ENCODE measurements at regions not wholly inside any gene's neighbourhood (a gene's known extent, or its start where the extent isn't known, plus 50 kb on each side); places are given as distances from the start of the nearest gene placed in this dataset.

DNA sequence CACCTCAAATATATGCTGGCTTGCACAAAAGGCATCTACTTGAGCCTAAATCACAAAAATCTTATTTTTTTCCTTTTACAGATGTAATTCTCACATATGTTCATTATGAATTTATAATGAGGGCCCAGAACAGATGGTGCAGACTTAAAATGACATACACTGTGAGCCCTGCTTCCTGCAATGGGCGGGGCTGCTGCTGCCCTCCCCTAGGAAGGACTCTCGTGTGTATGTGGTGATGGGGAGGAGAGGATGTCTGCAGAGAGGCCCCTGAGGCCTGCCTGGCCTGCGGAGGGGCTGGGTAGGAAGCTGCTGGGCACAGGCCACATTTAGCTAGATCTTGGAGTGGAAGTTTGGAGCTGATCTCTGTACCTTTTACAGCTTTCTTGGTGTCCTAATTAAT lies 233.4 kb upstream of the KIRREL3 start:
- no peak for DNase-seq (ENCODE audit: low spot score in 2 of 2)
- no peak for FAIRE-seq

DNA sequence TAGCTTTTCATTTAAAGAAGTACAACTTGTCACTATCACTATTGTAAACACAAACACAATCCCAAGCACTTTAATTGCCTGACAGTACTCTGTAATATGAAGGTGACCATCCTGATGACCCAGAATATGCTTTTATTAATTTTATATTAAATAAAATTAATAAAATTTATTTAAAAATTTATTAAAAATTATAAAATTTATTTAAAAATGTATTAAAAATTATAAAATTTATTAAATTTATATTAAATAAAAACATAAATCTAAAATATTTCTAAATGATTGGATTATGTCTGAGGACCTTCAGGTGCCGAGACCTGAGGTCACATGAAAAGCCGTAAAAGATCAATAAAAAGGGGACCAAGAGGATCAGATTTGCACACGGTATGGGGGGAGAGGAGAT lies 229.8 kb upstream of the KIRREL3 start:
- FAIRE-seq (peak; percentile 72), DNase-seq (ENCODE audit: low spot score in 2 of 2) (no peak)

DNA sequence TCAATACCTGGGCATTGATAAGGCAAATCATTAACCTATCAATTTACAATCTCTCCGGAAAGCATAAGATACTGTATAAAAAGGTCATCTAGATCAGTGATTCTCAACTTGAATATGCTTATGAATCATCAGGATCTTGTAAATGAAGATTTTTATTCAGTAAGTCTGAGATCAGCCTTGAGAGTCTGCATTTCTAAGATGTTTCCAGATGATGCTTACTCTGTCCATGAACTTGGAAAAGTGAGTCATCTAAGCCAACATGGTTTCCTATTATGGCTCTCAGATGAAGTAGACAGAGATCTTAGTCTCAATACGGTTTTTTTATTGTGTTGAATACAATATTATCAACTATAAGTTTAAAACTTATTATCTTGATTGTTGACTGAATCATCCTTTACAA lies 226.4 kb upstream of the KIRREL3 start:
- DNase-seq (ENCODE audit: low spot score in 2 of 2): no peak
- FAIRE-seq: no peak

DNA sequence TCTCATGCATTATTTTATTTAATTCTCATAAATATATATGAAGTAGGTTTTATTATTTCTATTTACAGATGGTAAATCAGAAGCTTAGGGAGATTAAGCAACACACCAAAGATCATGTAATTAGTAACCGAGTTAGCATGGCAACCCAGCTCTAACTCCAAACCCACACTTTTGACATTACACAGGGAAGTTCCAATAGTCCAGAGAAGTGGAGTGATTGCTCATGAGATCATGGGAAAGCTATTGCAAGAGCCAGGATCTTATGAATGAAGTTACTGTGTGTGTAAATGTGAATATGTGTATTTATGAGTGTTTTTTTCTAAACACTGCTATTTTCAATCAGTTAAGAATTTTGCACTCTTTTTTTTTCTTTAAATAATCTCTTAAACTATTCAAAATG lies 225.8 kb upstream of the KIRREL3 start:
- FAIRE-seq: no peak

DNA sequence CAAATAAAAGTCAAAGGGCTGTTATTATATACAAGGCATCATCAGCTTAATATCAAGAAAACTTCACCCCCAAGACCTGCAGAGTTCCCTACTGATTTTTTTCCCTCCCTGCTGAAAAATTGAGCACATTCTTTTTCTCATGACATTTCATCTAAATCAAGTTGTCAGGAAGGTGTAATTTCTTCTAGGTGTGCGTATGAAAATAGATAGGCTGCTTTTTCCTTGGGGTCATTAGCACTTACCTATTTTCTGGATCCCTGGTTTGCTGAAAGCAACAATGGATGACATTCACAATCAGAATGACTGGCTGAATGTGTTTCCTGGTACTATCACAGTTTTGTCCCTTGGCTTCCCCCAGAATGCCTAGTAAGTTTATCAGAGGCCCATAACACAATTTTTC lies 225.0 kb upstream of the KIRREL3 start:
- FAIRE-seq (no peak), DNase-seq (ENCODE audit: low spot score in 2 of 2) (no peak)

More for the DNA sequence above, 225.8 kb upstream of the KIRREL3 start:
- DNase-seq (ENCODE audit: low spot score in 2 of 2): no peak

DNA sequence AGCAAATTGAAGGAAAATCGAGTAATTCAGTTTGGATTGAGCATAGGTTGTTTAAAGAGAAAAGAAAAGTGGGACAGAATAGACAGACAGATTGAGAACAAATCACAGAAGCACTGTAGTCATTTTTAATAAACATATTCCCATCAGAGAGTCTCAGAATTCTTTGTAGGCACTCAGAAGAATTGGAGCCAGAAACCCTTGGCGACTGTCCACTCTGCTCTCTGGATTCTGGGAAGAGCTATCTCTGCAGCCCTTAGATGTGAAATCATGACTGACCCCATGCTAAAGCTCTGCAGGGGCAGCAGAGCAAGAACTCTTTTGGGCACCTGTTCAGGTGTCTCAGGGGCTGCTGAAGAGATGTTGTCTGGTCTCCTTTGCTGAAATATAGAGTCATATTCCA lies 223.7 kb upstream of the KIRREL3 start:
- DNase-seq (ENCODE audit: low spot score in 2 of 2) (no peak), FAIRE-seq (no peak)

DNA sequence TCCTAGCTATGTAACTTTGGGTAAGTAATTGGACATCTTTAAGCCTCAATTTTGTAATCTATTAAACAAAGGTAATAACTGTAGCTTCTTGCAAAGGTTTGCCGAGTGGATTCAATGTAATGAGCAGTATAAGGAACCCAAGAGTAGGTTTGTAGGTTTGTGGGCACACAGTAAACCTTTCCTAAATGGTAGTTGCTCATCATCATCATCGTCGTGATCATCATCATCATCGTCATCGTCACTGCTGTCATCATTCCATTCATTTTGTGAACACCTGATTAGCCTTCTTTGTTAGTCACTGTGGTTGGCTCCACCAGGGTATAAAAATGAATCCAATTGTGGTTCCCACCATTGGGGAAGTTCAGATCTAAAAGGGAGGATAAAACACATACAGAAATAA lies 223.1 kb upstream of the KIRREL3 start:
- no peak for FAIRE-seq

DNA sequence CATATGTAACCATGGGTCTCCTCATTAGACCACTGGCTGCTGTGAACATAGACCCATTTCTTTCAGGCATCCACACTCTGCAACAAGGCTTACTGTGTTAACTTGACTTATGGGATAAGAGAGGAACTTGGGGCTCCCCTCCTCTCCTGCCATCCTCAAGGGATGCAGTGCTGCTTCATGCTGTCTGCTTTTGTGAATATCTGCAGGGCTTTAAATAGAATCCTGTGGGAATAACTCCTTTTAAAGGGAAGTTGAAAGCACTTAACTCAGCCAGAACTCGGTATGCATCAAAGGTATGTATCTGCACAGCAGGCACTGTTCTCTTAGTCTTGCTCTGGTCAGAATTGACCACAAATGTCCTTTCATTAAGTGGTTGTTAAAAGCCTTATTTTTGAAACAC lies 222.5 kb upstream of the KIRREL3 start:
- DNase-seq (ENCODE audit: low spot score in 2 of 2): no peak
- no peak for FAIRE-seq

More for the DNA sequence above, 223.1 kb upstream of the KIRREL3 start:
- no peak for DNase-seq (ENCODE audit: low spot score in 2 of 2)

DNA sequence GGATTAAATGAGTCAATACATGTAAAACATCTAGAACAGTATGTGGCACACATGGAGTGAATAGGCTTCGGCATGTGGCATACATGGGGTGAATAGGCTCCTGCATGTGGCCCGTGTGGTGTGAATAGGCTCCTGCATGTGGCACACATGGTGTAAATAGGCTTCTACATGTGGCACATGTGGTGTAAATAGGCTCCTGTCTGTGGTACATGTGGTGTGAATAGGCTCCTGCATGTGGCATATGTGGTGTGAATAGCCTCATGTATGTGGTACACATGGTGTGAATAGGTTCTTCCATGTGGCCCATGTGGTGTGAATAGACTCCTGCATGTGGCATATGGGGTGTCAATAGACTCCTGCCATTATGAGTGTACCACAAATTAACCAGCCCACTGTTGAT lies 219.1 kb upstream of the KIRREL3 start:
- FAIRE-seq (no peak), DNase-seq (ENCODE audit: low spot score in 2 of 2) (no peak)

DNA sequence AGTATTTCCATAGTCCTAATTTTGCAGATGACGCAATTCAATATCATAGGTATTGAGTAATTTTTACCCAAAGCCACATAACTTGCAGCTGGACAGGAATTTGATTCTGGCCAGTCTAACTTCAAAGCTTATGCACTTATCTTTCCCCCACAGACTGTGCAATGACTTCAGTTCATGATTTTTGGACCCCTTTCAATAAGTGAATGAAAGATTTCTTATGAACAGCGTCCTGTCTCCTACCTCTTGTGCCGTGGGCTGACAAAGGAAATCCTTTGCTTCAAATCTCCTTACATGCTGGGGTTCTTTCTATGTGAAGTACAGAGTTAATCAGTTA lies 217.7 kb upstream of the KIRREL3 start:
- DNase-seq (ENCODE audit: low spot score in 2 of 2) (no peak), FAIRE-seq (no peak)

DNA sequence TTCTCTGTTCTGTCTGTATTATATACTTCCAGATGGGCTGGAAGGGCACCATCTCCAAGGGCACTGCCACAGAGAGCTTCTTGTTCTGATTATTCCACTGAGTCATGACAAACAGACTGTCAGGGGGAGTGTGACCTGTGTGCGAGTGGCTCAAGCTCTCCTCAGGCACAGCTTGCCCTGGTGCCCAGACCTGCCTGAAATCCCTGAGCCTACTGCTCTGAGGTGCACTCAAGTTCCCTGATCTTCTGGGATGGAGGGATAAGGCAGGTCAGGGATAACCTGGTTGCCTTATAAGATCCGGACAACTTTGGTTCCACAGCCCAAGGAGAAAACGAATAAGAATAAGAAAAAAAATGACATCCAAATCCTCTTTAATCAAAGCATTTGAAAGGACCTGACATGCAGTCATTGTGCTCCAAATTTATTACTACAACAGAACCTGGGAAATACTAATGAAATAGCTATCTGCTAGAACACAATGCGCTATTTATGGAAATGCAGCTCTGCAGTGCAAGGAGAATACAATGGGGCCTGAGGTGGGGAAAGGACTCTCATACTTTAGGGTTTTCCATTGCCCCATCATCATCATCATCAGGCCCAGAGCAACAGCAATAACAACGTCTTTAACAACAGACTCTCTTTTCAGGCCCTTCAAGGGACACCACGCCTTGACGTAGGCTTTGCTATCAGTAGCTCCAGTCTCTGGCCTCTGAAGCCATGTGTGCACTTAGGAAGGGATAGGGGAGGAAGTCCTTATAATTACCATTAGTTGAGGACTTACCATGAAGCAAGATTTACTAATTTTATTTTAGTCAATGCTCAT lies 217.1 kb upstream of the KIRREL3 start:
- DNase-seq (ENCODE audit: low spot score in 2 of 2): no peak
- FAIRE-seq: no peak

DNA sequence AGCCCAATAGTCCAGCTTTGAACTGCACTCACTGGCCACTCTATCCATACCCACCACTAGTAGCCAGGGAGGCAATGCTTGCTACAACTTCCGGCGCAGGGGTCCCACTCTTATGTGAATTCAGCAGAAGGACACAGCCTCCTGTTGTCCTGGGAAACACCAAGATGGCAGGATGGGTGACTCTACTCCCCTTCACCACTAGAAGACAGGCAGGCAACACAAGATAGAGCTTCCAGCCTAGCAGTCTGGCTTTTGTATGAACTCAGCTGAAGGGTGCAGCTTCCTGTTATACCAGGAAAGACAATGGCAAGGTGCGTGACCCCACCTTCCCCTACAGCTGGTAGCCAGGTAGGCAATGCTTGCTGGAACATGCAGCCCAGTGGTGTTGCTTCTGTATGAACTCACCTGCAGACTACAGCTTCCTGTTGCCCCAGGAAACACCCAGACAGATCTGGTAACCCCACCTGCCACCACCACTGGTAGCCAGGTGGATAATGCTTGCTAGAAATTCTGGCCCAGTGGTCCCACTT lies 205.2 kb upstream of the KIRREL3 start:
- FAIRE-seq (no peak), DNase-seq (ENCODE audit: low spot score in 2 of 2) (no peak)

DNA sequence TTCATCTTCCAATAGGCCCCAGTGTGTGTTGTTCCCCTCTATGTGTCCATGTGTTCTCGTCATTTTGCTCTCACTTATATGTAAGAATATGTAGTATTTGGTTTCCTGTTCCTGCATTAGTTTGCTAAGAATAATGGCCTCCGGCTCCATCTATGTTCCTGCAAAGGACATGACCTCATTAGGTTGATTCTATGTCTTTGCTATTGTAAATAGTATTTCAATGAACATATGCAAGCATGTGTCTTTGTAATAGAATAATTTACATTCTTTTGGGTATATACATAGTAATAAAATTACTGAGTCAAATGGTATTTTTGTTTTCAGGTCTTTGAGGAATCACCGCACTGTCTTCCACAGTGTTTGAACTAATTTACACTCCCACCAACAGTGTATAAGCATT lies 202.9 kb upstream of the KIRREL3 start:
- FAIRE-seq: no peak

DNA sequence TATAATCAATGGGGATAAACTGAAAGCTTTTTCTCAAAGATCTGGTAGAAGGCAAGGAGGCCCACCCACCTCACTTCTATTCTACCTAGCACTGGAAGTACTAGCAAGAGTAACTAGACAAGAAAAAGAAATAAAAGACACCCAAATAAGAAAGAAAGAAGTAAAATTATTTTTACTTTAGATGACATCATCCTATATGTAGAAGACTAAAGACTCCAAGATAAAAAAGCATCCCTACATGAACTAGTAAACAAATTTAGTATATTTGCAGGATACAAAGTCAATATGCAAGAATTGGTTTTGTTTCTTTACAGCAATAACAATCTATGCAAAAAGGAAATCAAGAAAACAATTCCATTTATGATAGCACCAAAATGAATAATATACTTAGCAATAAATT lies 201.5 kb upstream of the KIRREL3 start:
- DNase-seq (ENCODE audit: low spot score in 2 of 2) (no peak), FAIRE-seq (no peak)

More for the DNA sequence above, 202.9 kb upstream of the KIRREL3 start:
- DNase-seq (ENCODE audit: low spot score in 2 of 2): no peak

DNA sequence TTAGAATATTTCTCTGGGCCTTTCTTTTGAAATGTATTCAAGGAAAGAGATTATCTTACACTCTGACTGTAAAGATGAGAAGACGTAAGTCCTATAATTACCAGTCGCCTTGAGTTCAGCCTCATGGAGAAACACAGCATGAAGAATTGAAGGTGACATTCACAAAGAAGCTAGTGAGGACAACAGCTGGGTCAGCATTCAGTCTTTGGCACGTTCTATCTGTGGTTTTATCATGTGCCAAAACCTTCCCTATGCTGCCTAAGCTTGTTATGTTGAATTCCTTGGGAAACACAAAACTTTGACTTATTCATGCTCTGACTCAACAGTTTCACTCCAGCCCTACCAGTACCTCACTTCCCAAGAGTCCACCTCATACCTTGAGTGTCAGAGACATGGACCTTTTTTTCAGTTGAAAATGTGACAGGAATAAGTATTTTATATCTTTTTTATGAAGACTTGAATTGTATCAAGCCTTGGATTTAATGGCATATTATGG lies 198.8 kb upstream of the KIRREL3 start:
- no peak for FAIRE-seq
- DNase-seq (ENCODE audit: low spot score in 2 of 2): no peak

DNA sequence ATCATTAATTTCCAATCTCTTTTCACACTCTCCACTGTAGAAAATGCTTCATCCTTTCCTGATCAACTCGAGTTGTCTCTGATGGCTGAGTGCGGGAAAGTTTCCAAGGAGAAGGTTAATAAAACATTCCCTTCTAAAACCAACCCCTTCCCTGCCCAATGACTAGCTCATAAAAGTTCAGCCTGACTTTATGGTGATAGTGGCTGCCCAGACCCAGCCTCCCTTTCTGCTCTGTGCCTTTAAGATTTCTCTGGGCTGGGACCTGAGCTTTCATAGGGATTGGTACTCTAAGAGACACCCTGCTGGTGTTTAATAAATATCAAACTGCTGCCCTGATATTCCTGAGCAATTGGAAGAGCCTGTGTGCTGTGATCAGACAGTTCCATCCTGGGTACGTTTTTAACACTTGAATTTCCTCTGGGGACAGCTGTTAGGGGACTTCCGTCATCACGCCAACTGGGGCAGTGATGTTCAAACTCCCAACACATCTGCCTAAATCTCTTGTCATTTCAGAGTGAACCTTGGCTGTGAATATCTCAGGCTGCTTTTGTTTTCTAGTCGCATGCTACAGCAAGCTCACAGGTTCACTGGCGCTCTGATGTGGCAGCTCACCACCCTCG lies 195.0 kb upstream of the KIRREL3 start:
- DNase-seq (ENCODE audit: low spot score in 2 of 2) (no peak), FAIRE-seq (no peak)

DNA sequence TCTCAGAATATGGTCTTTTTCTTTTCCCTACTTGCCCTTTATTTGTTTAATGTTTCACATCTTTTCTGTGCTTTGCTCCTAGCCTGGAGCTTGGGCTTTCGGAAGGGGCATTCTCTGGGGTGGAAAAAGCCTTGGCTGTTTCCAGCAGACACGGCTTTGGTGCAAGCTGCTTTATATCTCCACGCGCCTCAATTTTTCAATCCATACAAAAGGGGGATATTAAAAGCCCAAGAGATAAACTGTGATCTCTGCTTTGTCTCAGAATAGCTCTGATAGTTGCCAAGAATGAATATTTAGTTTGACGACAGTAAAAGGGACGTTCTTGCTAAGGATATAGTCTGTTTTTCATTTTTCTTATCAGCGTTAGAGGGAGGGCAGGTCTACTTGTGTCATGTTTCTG lies 194.0 kb upstream of the KIRREL3 start:
- no peak for FAIRE-seq
- DNase-seq (ENCODE audit: low spot score in 2 of 2): no peak

DNA sequence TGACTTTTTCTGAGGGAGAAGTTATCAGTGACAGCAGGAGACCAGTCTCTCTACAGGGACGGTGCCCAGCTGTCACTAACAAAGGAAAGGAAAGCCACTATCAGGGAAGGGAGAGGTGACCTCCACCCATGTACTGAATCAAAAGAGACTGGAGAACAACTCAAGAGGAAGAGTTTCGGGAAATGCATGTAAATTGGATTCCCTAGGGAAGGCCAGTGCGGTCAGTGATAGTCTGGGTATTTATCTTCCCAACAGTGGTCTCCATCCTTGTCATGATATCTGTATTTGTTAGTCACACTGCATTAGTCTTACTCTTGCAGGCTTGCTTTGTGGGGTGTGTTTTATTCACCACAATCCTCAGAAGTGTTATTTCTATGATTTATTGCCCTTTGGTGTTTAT lies 193.4 kb upstream of the KIRREL3 start:
- no peak for FAIRE-seq

DNA sequence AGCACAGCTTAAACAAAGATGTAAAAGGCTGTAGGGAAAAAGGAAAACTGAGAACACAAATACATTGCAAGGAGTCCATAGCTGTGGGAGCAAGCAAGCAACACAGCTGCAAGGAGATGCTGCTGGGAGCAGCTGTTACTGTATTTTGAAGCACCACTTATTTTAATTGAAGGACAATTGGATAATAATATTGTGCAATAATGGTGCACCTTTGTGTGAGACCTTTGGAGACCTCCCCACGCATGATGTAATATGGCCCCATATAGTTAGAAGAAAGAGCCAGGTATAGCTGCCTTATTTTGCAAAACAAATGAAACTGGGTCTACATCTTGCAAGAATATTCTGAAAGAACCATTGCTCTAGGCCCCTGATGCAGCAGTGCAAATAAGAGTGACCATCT lies 191.1 kb upstream of the KIRREL3 start:
- DNase-seq (ENCODE audit: low spot score in 2 of 2): no peak
- FAIRE-seq: no peak

More for the DNA sequence above, 193.4 kb upstream of the KIRREL3 start:
- no peak for DNase-seq (ENCODE audit: low spot score in 2 of 2)

DNA sequence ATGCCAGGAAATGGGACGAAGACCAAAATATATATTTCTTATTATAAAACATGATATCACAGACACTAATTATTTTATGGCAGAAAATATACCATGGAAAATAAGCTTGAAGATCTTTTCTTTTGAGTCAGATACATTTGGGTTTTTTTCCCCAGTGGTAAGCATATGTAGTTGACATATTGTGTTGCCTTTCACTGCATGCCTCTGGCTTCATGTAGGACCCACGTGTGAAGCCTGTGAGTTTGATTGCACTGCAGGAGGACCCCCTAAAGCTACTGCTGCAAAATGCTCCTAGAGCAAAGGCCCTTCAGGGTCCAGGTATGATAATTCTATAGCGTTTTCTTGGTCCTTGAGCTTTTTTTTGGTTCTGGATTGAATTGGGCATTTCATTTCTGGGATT lies 190.7 kb upstream of the KIRREL3 start:
- no peak for DNase-seq (ENCODE audit: low spot score in 2 of 2)
- no peak for FAIRE-seq

DNA sequence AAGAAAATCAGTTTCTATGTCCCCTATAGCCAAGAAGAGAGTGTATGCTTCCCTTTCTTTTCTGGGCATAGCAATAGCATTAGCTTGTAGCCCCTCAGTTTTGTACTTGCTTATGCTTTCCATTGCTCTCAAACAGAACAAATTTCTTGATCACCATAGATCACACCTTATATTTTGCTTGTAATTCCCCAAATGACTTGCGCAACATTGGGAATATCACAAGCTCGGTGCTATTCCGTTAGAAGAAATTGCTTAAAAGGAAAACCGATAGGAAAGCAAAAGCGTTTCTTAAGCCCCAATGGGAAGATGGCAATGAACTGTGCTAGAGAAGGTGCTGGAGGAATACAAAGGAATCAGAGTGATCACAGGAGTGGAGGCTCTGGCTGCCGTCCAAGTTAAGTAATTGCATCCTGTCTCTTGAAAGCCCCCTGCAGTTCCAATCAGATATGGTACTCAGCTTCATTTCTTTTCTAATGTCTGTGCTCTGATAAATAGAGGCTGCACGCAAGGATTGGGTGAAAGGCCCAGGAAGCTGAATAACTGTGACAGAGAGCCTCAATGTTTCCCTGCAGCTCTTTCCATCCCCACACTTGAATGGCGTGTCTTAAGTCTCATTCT lies 182.1 kb upstream of the KIRREL3 start:
- no peak for DNase-seq (ENCODE audit: low spot score in 2 of 2)
- no peak for FAIRE-seq

DNA sequence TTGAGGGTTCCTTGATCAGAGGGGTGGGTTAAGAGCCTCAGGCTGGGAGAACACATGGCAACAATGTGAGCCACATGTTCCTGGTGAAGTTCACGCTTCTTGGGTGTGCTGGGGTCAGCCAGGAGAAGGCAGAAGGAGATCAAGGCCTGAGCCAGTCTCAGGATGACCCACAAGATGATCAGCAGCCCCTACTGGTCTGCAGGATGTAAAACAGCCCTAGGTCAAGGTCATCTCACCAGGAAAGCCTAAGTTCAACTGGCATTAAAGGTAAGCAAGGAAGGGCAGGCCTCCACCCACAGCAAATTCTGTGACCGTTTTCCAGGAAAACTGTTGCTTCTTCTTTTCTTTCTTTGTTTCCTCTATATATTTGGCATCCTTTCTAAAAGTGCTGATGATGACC lies 156.7 kb upstream of the KIRREL3 start:
- no peak for FAIRE-seq
- no peak for DNase-seq (ENCODE audit: low spot score in 2 of 2)
